GM19239 (cell line): ENCODE measurements at regions not wholly inside any gene's neighbourhood (a gene's known extent, or its start where the extent isn't known, plus 50 kb on each side); places are given as distances from the start of the nearest gene placed in this dataset.

Experiments
- DNase-seq: peaks from one replicate; pipeline ENCODE4 v3.0.0; 2011; ENCODE audit warnings: low spot score; ENCODE audit not compliant: insufficient read length
- FAIRE-seq: peaks from 2 replicates; lab custom pipeline; 2011; peaks lifted over from hg19 to GRCh38; lab: Jason Lieb, UNC

GRCh38 chr4:85370400-85371032, 104.4 kb upstream of the ARHGAP24 start:
- FAIRE-seq (peak; percentile 75), DNase-seq (no peak)

DNA sequence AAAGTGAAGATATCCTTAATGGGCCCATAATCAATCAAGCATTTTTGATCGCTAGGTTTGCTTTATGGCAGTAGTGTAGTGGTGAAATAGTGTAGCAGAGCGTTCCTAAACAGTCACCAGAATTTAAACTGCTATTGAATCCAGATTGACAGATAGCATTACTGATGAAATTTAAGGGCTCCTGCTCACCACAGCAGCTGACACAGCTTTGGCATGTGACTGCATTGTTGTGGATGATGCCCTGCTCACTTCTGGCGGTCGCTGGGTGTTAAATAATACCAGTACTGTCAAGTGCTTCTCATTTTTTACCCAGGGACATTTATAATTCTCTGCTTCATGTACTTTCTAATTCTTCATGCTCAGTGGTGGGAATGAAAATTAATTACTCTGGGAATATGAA, 102.0 kb upstream of the ARHGAP24 start:
- FAIRE-seq, result no peak
- DNase-seq, result no peak

DNA sequence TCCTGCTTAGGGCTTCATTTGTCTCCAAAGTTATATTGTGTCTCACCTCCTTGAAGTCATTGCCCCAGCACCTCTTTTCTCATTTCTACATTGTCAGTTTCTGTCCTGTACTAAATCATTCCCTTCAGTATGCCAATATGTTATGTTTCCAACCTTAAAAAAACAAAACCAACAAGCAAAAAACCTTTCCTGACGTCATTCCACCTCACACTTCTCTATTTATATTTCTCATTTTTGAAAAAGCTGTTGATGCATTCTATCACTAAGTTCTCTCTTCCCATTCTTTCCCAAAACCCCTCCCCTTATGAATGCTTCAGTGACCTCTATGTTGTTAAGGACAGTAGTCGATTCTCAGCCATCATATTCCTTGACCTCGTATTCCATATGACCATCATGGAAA, 98.7 kb upstream of the ARHGAP24 start:
- DNase-seq (no peak), FAIRE-seq (no peak)

DNA sequence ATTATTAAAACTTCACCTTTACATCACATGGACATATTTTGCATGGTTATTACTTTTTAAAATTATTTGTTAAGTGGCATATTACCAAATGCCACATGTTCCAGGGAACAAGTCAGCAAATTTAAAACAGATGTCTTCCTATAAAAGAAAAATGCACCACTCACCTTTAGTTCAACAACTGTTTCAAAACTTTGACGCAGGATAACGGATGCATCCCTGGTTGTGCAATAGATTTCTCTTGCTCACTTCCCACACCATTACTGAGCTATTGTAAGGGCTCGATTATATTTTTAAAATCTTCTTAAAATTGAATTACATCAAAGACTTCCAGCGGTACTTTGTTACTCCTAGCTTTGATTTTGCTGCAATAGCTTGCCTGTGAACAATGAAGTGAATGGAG, 93.0 kb upstream of the ARHGAP24 start:
- DNase-seq, result no peak
- no peak for FAIRE-seq

DNA sequence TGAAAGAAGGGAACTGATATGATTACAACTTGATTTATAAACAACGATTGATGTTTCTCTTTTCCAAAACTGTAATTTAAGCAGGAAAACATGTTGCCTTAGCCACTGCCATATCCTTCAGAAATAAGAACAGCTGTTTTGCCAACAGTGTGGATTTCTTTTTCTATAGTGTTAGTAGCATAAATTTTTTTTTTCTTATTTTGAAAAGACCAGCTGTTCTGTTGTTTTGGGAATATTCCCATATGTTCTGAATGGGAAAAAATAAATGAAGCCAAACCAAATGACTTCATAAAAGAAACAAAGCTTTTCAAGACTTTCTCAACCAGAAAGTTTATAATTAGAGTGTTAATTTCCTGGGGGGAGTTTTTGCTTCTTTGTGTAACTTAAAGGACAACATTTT, 83.9 kb upstream of the ARHGAP24 start:
- peak; percentile 18 for FAIRE-seq
- no peak for DNase-seq

GRCh38 chr4:85391589-85392410, 83.2 kb upstream of the ARHGAP24 start:
- FAIRE-seq, result peak; percentile 65

DNA sequence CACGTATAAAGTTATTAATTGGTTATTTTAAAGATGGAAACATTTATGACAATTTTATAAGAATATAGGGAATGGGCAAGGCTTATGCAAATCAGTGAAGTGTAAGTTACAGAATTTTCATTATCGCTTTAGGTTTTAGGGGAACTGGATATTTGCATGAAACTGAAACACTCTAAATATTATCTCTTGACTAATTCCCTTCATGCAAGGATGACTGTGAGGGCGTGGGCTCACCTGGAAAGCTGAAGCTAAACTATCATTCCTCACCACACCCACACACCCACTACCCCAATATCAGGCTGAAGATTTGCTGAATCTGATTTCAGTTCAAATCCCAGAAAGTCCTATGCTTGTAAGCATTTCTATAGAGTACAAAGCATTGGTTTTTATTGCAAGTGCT, 81.7 kb upstream of the ARHGAP24 start:
- DNase-seq (no peak), FAIRE-seq (no peak)

More at GRCh38 chr4:85391589-85392410, 83.2 kb upstream of the ARHGAP24 start:
- DNase-seq, result peak; percentile 7

- DNase-seq (no peak), FAIRE-seq (no peak)
Observed at GRCh38 chr4:85398276-85398675, 76.7 kb upstream of the ARHGAP24 start.

- FAIRE-seq (no peak), DNase-seq (no peak)
Observed at GRCh38 chr4:85399270-85399669, 75.7 kb upstream of the ARHGAP24 start.

DNA sequence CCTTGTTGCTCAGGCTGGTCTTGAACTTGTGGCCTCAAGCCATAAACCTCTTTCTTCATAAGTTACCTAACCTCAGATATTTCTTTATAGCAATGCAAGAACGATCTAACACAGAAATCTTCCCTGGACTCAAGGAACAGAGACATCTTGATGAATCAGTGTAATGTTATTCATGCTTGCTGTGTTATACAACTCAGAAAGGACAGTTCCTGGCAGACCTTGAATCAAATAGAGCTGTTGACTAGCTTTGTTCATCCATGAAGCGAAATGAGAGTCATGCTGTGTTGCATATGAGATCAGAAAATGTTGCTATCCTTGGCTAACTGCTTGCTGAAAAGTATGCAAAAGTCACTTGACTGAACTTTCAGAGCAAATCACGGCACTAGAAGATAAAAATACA, 72.6 kb upstream of the ARHGAP24 start:
- DNase-seq, result no peak
- FAIRE-seq, result no peak

- FAIRE-seq (no peak), DNase-seq (no peak)
Observed at GRCh38 chr4:85406185-85406584, 68.8 kb upstream of the ARHGAP24 start.

GRCh38 chr4:85407546-85407945, 67.4 kb upstream of the ARHGAP24 start:
- FAIRE-seq (no peak), DNase-seq (no peak)

DNA sequence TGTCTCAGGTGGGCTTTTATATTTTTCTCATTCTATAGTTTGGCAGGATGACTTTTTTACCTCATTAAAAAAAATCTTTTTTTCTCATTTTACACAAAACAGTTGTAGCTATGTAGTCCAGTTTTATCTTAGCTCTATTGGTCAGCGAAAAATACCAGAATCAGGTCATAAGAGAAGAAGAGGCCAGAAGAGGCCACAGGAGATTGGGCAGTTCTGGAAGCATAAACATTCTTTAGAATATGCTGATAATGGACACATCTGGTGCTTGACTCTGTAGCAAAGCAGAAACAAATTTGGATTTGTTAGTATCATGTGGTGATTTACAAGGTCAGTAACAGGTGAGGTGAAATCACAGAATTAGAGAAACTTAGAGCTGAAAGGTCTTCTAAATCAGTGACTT, 66.6 kb upstream of the ARHGAP24 start:
- no peak for DNase-seq
- no peak for FAIRE-seq

DNA sequence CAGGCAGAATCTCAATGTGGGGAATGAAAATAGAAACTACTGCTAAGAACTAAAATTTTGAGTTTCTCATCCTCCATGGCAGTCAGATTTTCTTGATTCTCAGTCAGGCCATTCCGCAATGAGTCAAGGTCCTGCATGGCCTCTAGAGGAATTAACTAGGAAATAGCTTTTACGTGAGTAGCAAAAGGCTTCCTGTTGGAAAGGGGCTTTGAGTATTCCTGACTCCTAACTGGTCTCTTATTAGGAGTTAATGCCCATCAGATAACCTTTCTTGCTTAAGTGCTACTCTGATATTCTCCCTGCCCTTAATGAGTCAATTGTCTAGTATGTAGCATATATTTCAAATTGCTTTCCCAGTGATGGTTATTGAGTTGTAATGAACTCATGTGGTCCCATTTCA, 65.7 kb upstream of the ARHGAP24 start:
- FAIRE-seq (no peak), DNase-seq (no peak)

DNA sequence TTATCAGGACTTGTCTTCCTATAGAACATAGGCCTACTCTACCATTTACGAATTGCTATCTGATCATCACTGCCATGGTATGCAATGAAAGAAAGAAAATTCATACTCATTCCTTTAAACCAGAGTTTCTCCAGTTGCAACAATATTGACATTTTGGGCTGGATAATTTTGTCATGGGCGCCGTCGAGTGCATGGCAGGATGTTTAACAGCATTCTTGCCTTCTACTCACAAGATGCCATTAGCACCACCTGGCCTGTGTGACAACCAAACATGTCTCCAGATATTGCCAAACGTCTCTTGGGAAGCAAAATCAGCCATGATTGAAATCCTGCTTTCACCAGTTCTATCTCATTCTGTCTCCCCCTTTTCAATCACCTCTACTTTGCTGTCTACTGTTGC, 63.6 kb upstream of the ARHGAP24 start:
- FAIRE-seq (no peak), DNase-seq (no peak)

DNA sequence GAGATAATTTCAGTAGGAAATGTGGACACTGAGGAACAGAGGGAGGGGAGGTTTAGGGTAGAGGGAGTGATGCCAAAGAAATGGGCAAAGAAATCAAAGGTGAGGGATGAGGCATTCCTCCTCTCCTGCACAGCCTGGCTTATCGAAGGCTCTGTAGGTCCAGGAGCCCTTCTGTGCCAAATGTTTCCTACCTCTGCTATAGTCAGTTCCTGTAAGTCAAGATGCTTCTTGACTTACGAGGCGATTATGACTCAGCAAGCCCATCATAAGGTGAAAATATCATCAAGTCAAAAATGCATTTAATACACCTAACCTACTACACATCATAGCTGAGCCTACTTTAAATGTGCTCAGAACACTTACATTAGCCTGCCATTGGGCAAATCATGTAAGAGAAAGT, 60.0 kb upstream of the ARHGAP24 start:
- FAIRE-seq (no peak), DNase-seq (no peak)

DNA sequence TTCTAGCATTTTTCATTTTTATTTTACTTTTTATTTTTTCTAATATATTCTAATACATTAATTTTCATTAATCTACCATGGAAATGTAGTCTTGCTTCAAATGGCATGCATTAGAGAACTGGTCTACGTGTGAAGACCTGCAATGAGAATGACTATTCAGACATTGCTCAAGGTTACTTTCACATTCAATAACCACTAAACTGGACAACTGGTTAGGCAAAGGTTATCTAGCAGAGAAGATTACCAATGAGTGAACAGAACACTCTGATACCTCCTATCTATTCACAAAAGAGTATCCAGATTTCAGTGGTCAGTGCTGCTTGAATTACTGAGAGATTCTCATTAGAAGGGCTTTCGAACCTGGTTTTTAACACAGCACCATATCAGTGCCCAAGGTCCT, 58.9 kb upstream of the ARHGAP24 start:
- FAIRE-seq, result no peak
- DNase-seq, result no peak

DNA sequence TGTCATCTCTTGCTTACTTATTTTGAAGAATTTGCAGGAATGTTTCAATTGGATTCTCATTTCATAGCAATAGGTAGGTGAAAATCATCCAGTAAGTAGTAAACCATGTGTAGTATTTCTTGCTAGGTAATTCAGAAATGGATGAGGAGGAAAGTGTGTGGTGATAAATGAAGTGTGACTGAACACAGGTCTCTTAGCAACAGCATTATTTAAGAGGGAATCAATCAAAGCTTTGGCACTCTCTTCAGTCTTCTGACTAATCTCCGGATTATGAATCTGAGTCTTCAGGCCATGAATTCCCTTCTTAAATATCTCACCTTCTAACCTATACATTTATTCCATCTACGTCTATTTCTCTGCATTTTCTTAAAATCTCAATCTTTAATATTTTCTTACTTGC, 55.8 kb upstream of the ARHGAP24 start:
- FAIRE-seq, result no peak
- DNase-seq, result no peak

DNA sequence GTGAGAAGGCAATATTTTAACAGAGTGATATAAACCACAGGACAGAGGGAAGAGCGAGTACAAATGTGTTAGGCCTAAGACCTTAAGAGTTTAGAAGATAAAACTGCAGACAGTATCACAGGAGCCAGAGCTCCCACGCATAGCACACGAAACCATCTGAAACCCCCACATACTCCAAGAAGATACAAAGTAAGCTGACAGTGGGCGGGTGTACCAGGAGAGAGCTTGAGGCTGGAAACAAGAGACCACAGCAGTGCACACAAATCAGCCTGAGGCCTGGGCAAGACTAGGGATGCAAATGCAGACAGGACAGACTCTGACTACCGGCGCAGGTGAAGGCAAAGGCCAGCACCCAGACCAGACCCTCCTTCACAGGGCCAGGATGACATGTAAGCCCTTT, 54.1 kb upstream of the ARHGAP24 start:
- no peak for DNase-seq

GRCh38 chr4:85423431-85423830, 51.5 kb upstream of the ARHGAP24 start:
- DNase-seq, result no peak
- FAIRE-seq, result no peak

More for the DNA sequence above, 54.1 kb upstream of the ARHGAP24 start:
- no peak for FAIRE-seq
